ENCODE measurements at regions not wholly inside any gene's neighbourhood (a gene's known extent, or its start where the extent isn't known, plus 50 kb on each side); places are given as distances from the start of the nearest gene placed in this dataset.

DNA sequence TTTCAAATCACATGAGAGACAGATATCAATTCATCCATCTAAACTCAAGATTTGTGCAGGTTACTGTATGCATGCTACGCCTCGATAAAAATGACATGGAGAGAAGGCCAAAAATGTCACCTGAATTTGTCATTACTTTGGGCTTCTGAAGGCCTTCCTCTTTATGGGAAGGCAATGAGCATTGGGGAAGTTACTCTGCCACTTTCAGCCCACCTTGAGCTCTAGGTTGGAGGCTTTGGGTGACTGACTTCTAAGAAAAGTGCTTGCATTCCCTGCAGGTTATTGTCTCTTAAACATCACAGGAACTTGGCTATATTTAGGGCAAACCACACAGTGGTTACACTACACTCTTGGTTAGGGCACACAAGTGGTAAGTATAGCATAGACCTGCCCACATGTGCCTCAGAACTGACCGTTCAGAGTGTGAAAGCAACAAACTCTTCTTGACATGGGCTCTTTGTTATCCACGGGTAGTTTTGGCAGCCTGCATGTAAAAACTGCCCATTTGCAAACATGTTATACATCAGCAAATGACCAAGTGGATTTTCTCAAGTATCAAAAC lies 169.5 kb downstream of the ZNF608 start:
- H3K27ac ChIP-seq (ENCODE audit: low read depth, low read length) = no peak overlapping the region
- 90% methylated on average over 4 of the region's 4 CpGs for WGBS

GRCh38 chr5:124575725-124576124 lies 170.7 kb downstream of the ZNF608 start:
- Histone ChIP-seq H3K27ac (ENCODE audit: low read depth, low read length) (no peak overlapping the region), H3K9me3 (ENCODE audit: insufficient read depth, low read depth, low read length) (no peaks in the 10 kb centered on the region), H3K4me1 (ENCODE audit: insufficient read depth, low read length) (peaks cover 44% of the 10 kb centered on the region), H3K27me3 (ENCODE audit: insufficient read depth, low read length) (no peaks in the 10 kb centered on the region), H3K4me3 (ENCODE audit: low read length) (no peak overlapping the region), H3K36me3 (ENCODE audit: insufficient read depth, low read length) (no peaks in the 10 kb centered on the region), H3K9ac (ENCODE audit: low read depth, low read length) (no peak overlapping the region)
- 70% methylated on average over 7 of the region's 7 CpGs for WGBS

More for the DNA sequence above, 169.5 kb downstream of the ZNF608 start:
- Histone ChIP-seq H3K36me3 (ENCODE audit: insufficient read depth, low read length) (no peaks in the 10 kb centered on the region), H3K4me1 (ENCODE audit: insufficient read depth, low read length) (peaks cover 53% of the 10 kb centered on the region), H3K27me3 (ENCODE audit: insufficient read depth, low read length) (no peaks in the 10 kb centered on the region), H3K9ac (ENCODE audit: low read depth, low read length) (no peak overlapping the region), H3K4me3 (ENCODE audit: low read length) (no peak overlapping the region), H3K9me3 (ENCODE audit: insufficient read depth, low read depth, low read length) (no peaks in the 10 kb centered on the region)

- Histone ChIP-seq H3K36me3 (ENCODE audit: insufficient read depth, low read length) (no peaks in the 10 kb centered on the region), H3K9me3 (ENCODE audit: insufficient read depth, low read depth, low read length) (no peaks in the 10 kb centered on the region), H3K27ac (ENCODE audit: low read depth, low read length) (no peak overlapping the region; the same call in none of the 2 replicates), H3K9ac (ENCODE audit: low read depth, low read length) (no peak overlapping the region), H3K4me1 (ENCODE audit: insufficient read depth, low read length) (peaks cover 44% of the 10 kb centered on the region), H3K4me3 (ENCODE audit: low read length) (no peak overlapping the region), H3K27me3 (ENCODE audit: insufficient read depth, low read length) (no peaks in the 10 kb centered on the region)
- 84% methylated on average over 5 of the region's 7 CpGs for WGBS
These were observed 171.7 kb downstream of the ZNF608 start for GRCh38 chr5:124574521-124575436.

- no peak overlapping the region for H3K4me3 ChIP-seq (ENCODE audit: low read length)
- H3K4me1 ChIP-seq (ENCODE audit: insufficient read depth, low read length) = peaks cover 44% of the 10 kb centered on the region
- H3K36me3 ChIP-seq (ENCODE audit: insufficient read depth, low read length) = no peaks in the 10 kb centered on the region
- no peak overlapping the region for H3K27ac ChIP-seq (ENCODE audit: low read depth, low read length)
- H3K9ac ChIP-seq (ENCODE audit: low read depth, low read length) = no peak overlapping the region
- no peaks in the 10 kb centered on the region for H3K27me3 ChIP-seq (ENCODE audit: insufficient read depth, low read length)
- WGBS = 41% methylated on average over 5 of the region's 5 CpGs
- H3K9me3 ChIP-seq (ENCODE audit: insufficient read depth, low read depth, low read length) = no peaks in the 10 kb centered on the region
These were observed 173.5 kb downstream of the ZNF608 start for GRCh38 chr5:124572971-124573370.

- no peaks in the 10 kb centered on the region for H3K36me3 ChIP-seq (ENCODE audit: insufficient read depth, low read length)
These were observed 176.0 kb downstream of the ZNF608 start for GRCh38 chr5:124570285-124571035.

DNA sequence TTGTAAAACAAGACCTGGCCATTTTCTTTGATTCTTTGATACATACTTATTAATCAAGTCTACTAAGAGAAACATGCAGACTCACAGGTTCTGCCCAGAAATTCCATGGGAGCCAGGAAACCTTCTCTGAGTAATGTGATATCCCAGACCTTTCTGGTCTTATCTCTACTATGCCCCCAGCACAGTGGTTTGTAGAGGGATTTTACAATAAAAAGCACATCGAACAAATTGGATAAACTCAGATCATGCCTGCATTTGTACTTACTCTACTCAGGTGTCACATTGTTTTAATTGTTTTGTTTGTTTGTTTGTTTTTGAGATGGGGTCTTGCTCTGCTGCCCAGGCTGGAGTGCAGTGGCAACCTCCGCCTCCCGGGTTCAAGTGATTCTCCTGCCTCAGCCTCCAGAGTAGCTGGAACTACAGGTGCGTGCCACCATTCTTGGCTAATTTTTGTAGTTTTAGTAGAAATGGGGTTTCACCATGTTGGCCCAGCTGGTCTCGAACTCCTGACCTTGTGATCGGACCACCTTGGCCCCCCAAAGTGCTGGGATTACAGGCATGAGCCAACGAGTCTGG lies 179.5 kb downstream of the ZNF608 start:
- Histone ChIP-seq H3K36me3 (ENCODE audit: insufficient read depth, low read length) (no peaks in the 10 kb centered on the region), H3K27ac (ENCODE audit: low read depth, low read length) (no peak overlapping the region), H3K4me3 (ENCODE audit: low read length) (no peak overlapping the region), H3K27me3 (ENCODE audit: insufficient read depth, low read length) (no peaks in the 10 kb centered on the region), H3K9me3 (ENCODE audit: insufficient read depth, low read depth, low read length) (no peaks in the 10 kb centered on the region), H3K4me1 (ENCODE audit: insufficient read depth, low read length) (no peaks in the 10 kb centered on the region), H3K9ac (ENCODE audit: low read depth, low read length) (no peak overlapping the region)
- WGBS = 97% methylated on average over 7 of the region's 7 CpGs

More at GRCh38 chr5:124570285-124571035, 176.0 kb downstream of the ZNF608 start:
- H3K9ac ChIP-seq (ENCODE audit: low read depth, low read length) = no peak overlapping the region
- no peaks in the 10 kb centered on the region for H3K9me3 ChIP-seq (ENCODE audit: insufficient read depth, low read depth, low read length)
- WGBS = 91% methylated on average over 9 of the region's 9 CpGs
- H3K4me1 ChIP-seq (ENCODE audit: insufficient read depth, low read length) = peaks cover 29% of the 10 kb centered on the region
- H3K27me3 ChIP-seq (ENCODE audit: insufficient read depth, low read length) = no peaks in the 10 kb centered on the region
- no peak overlapping the region for H3K27ac ChIP-seq (ENCODE audit: low read depth, low read length)
- H3K4me3 ChIP-seq (ENCODE audit: low read length) = no peak overlapping the region

DNA sequence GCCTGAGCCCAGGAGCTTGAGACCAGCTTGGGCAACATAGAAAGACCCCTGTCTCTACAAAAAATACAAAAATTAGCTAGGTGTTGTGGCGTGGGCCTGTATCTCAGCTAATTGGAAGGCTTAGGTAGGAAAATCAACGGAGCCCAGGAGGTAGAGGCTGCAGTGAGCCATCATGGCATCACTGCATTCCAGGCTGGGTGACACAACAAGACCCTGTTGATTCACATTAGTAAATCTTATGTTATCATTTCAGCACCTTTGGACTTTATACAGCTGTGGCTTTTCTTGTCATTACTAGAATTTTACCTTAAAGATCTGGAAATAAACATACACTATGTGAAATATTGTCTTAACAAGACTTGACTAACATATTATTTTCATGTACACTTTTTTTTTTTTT lies 185.0 kb downstream of the ZNF608 start:
- H3K36me3 ChIP-seq (ENCODE audit: insufficient read depth, low read length) = no peaks in the 10 kb centered on the region
- no peaks in the 10 kb centered on the region for H3K27me3 ChIP-seq (ENCODE audit: insufficient read depth, low read length)
- H3K9me3 ChIP-seq (ENCODE audit: insufficient read depth, low read depth, low read length) = no peaks in the 10 kb centered on the region
- no peak overlapping the region for H3K9ac ChIP-seq (ENCODE audit: low read depth, low read length)
- H3K4me3 ChIP-seq (ENCODE audit: low read length) = no peak overlapping the region
- no peaks in the 10 kb centered on the region for H3K4me1 ChIP-seq (ENCODE audit: insufficient read depth, low read length)
- WGBS = 90% methylated on average over 2 of the region's 2 CpGs
- H3K27ac ChIP-seq (ENCODE audit: low read depth, low read length) = no peak overlapping the region

GRCh38 chr5:124560370-124560769 lies 186.1 kb downstream of the ZNF608 start:
- Histone ChIP-seq H3K9ac (ENCODE audit: low read depth, low read length) (no peak overlapping the region), H3K36me3 (ENCODE audit: insufficient read depth, low read length) (no peaks in the 10 kb centered on the region), H3K9me3 (ENCODE audit: insufficient read depth, low read depth, low read length) (no peaks in the 10 kb centered on the region), H3K27ac (ENCODE audit: low read depth, low read length) (no peak overlapping the region), H3K4me1 (ENCODE audit: insufficient read depth, low read length) (peaks cover 2% of the 10 kb centered on the region; the same call in 1 of the 2 replicates), H3K4me3 (ENCODE audit: low read length) (no peak overlapping the region), H3K27me3 (ENCODE audit: insufficient read depth, low read length) (no peaks in the 10 kb centered on the region)
- WGBS = 90% methylated on average over 3 of the region's 3 CpGs

DNA sequence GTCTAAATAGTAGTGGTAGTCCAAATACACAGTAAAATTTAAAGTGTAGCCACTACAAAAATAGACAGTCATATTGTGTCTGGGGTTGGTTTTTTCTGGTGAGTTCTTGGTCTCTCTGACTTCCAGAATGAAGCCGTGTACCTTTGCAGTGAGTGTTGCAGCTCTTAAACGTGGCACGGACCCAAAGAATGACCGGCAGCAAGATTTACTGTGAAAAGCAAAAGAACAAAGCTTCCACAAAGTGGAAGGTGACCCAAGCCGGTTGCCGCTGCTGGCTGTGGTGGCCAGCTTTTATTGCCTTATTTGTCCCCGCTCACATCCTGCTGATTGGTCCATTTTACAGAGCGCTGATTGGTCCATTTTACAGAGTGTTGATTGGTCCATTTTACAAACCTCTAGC lies 188.7 kb downstream of the ZNF608 start:
- H3K9me3 ChIP-seq (ENCODE audit: insufficient read depth, low read depth, low read length) = no peaks in the 10 kb centered on the region
- no peaks in the 10 kb centered on the region for H3K36me3 ChIP-seq (ENCODE audit: insufficient read depth, low read length)
- no peaks in the 10 kb centered on the region for H3K27me3 ChIP-seq (ENCODE audit: insufficient read depth, low read length)
- no peak overlapping the region for H3K9ac ChIP-seq (ENCODE audit: low read depth, low read length)
- no peak overlapping the region for H3K27ac ChIP-seq (ENCODE audit: low read depth, low read length)
- H3K4me3 ChIP-seq (ENCODE audit: low read length) = no peak overlapping the region
- H3K4me1 ChIP-seq (ENCODE audit: insufficient read depth, low read length) = peaks cover 19% of the 10 kb centered on the region
- WGBS = 96% methylated on average over 8 of the region's 8 CpGs

- WGBS = 85% methylated on average over 2 of the region's 2 CpGs
These were observed 191.5 kb downstream of the ZNF608 start for GRCh38 chr5:124554746-124555578.

More at GRCh38 chr5:124554746-124555578, 191.5 kb downstream of the ZNF608 start:
- H3K27me3 ChIP-seq (ENCODE audit: insufficient read depth, low read length) = no peaks in the 10 kb centered on the region
- H3K9ac ChIP-seq (ENCODE audit: low read depth, low read length) = no peak overlapping the region
- peaks cover 33% of the 10 kb centered on the region for H3K4me1 ChIP-seq (ENCODE audit: insufficient read depth, low read length)
- H3K9me3 ChIP-seq (ENCODE audit: insufficient read depth, low read depth, low read length) = no peaks in the 10 kb centered on the region
- H3K27ac ChIP-seq (ENCODE audit: low read depth, low read length) = no peak overlapping the region; the same call in 1 of the 2 replicates
- H3K4me3 ChIP-seq (ENCODE audit: low read length) = no peak overlapping the region
- no peaks in the 10 kb centered on the region for H3K36me3 ChIP-seq (ENCODE audit: insufficient read depth, low read length)

All from HUES64 (cell line).